Neural progenitor cell (in vitro differentiated cells): ENCODE measurements at regions not wholly inside any gene's neighbourhood (a gene's known extent, or its start where the extent isn't known, plus 50 kb on each side); places are given as distances from the start of the nearest gene placed in this dataset.
A peak's percentile ranks its signal among the peaks of the same experiment; 100 is the strongest.
"Not testable (repeated sequence)": the region's sequence is repeated elsewhere in the genome, so short reads cannot be mapped to it uniquely, and the experiment has no call there.

ENCODE experiments used
- DNase-seq: peaks from one replicate; pipeline ENCODE4 v3.0.0-alpha.2; 2016; ENCODE audit warnings: low spot score
- H2AFZ ChIP-seq: fragments of 200-600 bp; sonication (generic); replicated peaks from 2 replicates; pipeline ENCODE4 v1.6.1; 2016; ENCODE audit warnings: antibody characterized with exemption
- H3F3A ChIP-seq: fragments of 200-600 bp; sonication (generic); 2 replicates; pipeline ENCODE4 v1.6.1; 2016; ENCODE audit warnings: antibody characterized with exemption, low read depth
- H3K27ac ChIP-seq: fragments of 200-600 bp; sonication (generic); 2 replicates; pipeline ENCODE4 v1.5.1; 2016; ENCODE audit warnings: mild to moderate bottlenecking
- H3K27me3 ChIP-seq: fragments of 200-600 bp; sonication (generic); 2 replicates; pipeline ENCODE4 v1.6.1; 2016; ENCODE audit warnings: mild to moderate bottlenecking, moderate library complexity
- H3K36me3 ChIP-seq: fragments of 200-600 bp; sonication (generic); 2 replicates; pipeline ENCODE4 v1.5.1; 2016
- H3K4me1 ChIP-seq: fragments of 200-600 bp; sonication (generic); 2 replicates; pipeline ENCODE4 v1.6.1; 2016; ENCODE audit warnings: mixed run types
- H3K4me2 ChIP-seq: fragments of 200-600 bp; sonication (generic); 2 replicates; pipeline ENCODE4 v1.6.1; 2016
- H3K4me3 ChIP-seq: fragments of 200-600 bp; sonication (generic); 2 replicates; pipeline ENCODE4 v1.5.1; 2016
- H3K79me2 ChIP-seq: fragments of 200-600 bp; sonication (generic); 2 replicates; pipeline ENCODE4 v1.6.1; 2016; ENCODE audit warnings: low read depth
- H3K9ac ChIP-seq: fragments of 200-600 bp; sonication (generic); 2 replicates; pipeline ENCODE4 v1.6.1; 2016
- H3K9me3 ChIP-seq: fragments of 200-600 bp; sonication (generic); 2 replicates; pipeline ENCODE4 v1.5.1; 2016; ENCODE audit warnings: low read depth
- H4K20me1 ChIP-seq: fragments of 200-600 bp; sonication (generic); 2 replicates; pipeline ENCODE4 v1.6.1; 2016; ENCODE audit warnings: low read depth
- H3K27ac Mint-ChIP-seq: 3 replicates; pipeline ENCODE4 v1.8.0; 2021; ENCODE audit warnings: mixed read lengths
- H3K27me3 Mint-ChIP-seq: 2 replicates; pipeline ENCODE4 v1.8.0; 2022; ENCODE audit warnings: low read depth, mild to moderate bottlenecking, inconsistent platforms, moderate library complexity, mixed read lengths; ENCODE audit not compliant: insufficient read depth
- H3K36me3 Mint-ChIP-seq: 3 replicates; pipeline ENCODE4 v1.8.0; 2021; ENCODE audit warnings: mixed read lengths
- H3K4me1 Mint-ChIP-seq: 3 replicates; pipeline ENCODE4 v1.8.0; 2021; ENCODE audit warnings: mixed read lengths
- H3K4me3 Mint-ChIP-seq: 3 replicates; pipeline ENCODE4 v1.8.0; 2021; ENCODE audit warnings: mild to moderate bottlenecking, moderate library complexity, mixed read lengths
- H3K9me3 Mint-ChIP-seq: 3 replicates; pipeline ENCODE4 v1.8.0; 2020; ENCODE audit warnings: mixed read lengths

DNA sequence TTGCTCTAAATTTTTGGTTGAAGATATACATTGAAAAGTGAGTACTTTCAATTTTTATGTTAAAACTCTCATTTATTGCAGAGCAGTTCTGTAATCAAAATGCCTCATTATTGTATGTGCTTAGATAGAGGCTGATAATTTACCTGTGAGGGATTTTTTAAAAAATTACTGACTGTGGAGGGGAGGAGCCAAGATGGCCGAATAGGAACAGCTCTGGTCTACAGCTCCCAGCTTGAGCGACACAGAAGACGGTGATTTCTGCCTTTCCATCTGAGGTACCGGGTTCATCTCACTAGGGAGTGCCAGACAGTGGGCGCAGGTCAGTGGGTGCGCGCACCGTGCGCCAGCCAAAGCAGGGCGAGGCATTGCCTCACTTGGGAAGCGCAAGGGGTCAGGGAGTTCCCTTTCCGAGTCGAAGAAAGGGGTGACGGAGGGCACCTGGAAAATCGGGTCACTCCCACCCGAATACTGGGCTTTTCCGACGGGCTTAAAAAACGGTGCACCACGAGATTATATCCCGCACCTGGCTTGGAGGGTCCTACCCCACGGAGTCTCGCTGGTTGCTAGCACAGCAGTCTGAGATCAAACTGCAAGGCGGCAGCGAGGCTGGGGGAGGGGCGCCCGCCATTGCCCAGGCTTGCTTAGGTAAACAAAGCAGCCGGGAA, 89.4 kb downstream of the DDX11 start:
- H2AFZ ChIP-seq = peak overlapping the region; percentile 68
- H3K27me3 Mint-ChIP-seq, H3K36me3 Mint-ChIP-seq, H3K27ac ChIP-seq, H3K4me1 ChIP-seq, H3K79me2 ChIP-seq, H4K20me1 ChIP-seq, H3K9me3 Mint-ChIP-seq, H3F3A ChIP-seq, H3K9ac ChIP-seq, H3K36me3 ChIP-seq, H3K4me3 ChIP-seq, H3K9me3 ChIP-seq, H3K27me3 ChIP-seq, H3K4me3 Mint-ChIP-seq, H3K4me1 Mint-ChIP-seq, DNase-seq: not testable (repeated sequence)
- peak overlapping the region; percentile 45 for H3K4me2 ChIP-seq
- peak overlapping the region; percentile 78 for H3K27ac Mint-ChIP-seq

- DNase-seq, H3K4me1 Mint-ChIP-seq, H3K4me3 Mint-ChIP-seq, H3K4me2 ChIP-seq, H3K27ac Mint-ChIP-seq, H3K27ac ChIP-seq, H3K9ac ChIP-seq, H3K9me3 ChIP-seq, H3F3A ChIP-seq, H3K27me3 ChIP-seq, H3K36me3 Mint-ChIP-seq, H3K79me2 ChIP-seq, H4K20me1 ChIP-seq, H3K9me3 Mint-ChIP-seq, H3K36me3 ChIP-seq, H3K4me3 ChIP-seq, H3K27me3 Mint-ChIP-seq: not testable (repeated sequence)
- peaks cover 10% of the 10 kb centered on the region for H3K4me1 ChIP-seq
- H2AFZ ChIP-seq = peak overlapping the region; percentile 68
These were observed 100.6 kb downstream of the DDX11 start for GRCh38 chr12:31174293-31174692.

DNA sequence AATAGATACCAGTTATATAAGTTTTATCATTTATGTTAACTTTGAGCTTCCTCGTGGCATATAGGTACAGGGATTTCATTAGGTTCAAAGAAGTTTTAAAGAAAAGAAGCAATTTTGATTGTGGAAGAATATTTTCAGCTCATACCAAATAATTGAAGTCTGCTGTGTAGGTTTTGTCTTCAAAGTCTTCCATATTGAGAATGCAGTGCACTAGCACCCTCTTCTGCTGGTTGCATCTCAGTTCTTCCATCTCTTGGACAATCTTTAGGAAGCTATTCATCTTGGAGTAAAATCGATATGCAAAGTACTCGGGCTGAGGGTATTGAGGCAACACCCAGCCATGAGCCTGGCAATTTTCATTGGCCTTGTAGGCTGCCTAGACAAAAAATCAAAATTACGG, 103.9 kb downstream of the DDX11 start:
- not testable (repeated sequence) for H3F3A ChIP-seq, H3K4me2 ChIP-seq, DNase-seq, H3K27ac Mint-ChIP-seq, H3K36me3 Mint-ChIP-seq, H4K20me1 ChIP-seq, H3K9me3 ChIP-seq, H3K79me2 ChIP-seq, H3K4me3 ChIP-seq, H3K4me3 Mint-ChIP-seq, H3K36me3 ChIP-seq, H3K9me3 Mint-ChIP-seq, H3K27ac ChIP-seq, H3K4me1 Mint-ChIP-seq, H3K27me3 ChIP-seq, H3K27me3 Mint-ChIP-seq, H3K9ac ChIP-seq, H2AFZ ChIP-seq
- peaks cover 10% of the 10 kb centered on the region for H3K4me1 ChIP-seq

- H3K27me3 Mint-ChIP-seq, H3K9ac ChIP-seq, H3K4me1 Mint-ChIP-seq, H3K9me3 ChIP-seq, H3K9me3 Mint-ChIP-seq, H4K20me1 ChIP-seq, H3K27ac Mint-ChIP-seq, H3K4me3 Mint-ChIP-seq, DNase-seq, H3K4me2 ChIP-seq, H3K27me3 ChIP-seq, H3K27ac ChIP-seq, H2AFZ ChIP-seq, H3K36me3 ChIP-seq, H3K4me3 ChIP-seq, H3K36me3 Mint-ChIP-seq, H3K79me2 ChIP-seq, H3F3A ChIP-seq: not testable (repeated sequence)
- H3K4me1 ChIP-seq = peaks cover 10% of the 10 kb centered on the region
These were observed 105.2 kb downstream of the DDX11 start for GRCh38 chr12:31178875-31179274.

GRCh38 chr12:31179627-31180237, 106.1 kb downstream of the DDX11 start:
- not testable (repeated sequence) for H3K4me3 Mint-ChIP-seq, H3K4me3 ChIP-seq, H3K79me2 ChIP-seq, H2AFZ ChIP-seq, H3K9me3 Mint-ChIP-seq, H3F3A ChIP-seq, H3K36me3 ChIP-seq, H3K9ac ChIP-seq, H3K27ac ChIP-seq, H3K9me3 ChIP-seq, H3K4me1 ChIP-seq, H3K27me3 ChIP-seq, H3K36me3 Mint-ChIP-seq, H3K27ac Mint-ChIP-seq, H3K27me3 Mint-ChIP-seq, H4K20me1 ChIP-seq, H3K4me2 ChIP-seq, DNase-seq, H3K4me1 Mint-ChIP-seq

- not testable (repeated sequence) for H3K27ac ChIP-seq, H3F3A ChIP-seq, DNase-seq, H4K20me1 ChIP-seq, H3K27me3 ChIP-seq, H3K9me3 Mint-ChIP-seq, H3K36me3 ChIP-seq, H3K9ac ChIP-seq, H3K79me2 ChIP-seq, H3K4me2 ChIP-seq, H3K4me1 Mint-ChIP-seq, H3K4me3 ChIP-seq, H3K4me3 Mint-ChIP-seq, H3K36me3 Mint-ChIP-seq, H3K9me3 ChIP-seq, H3K27ac Mint-ChIP-seq, H3K4me1 ChIP-seq, H3K27me3 Mint-ChIP-seq, H2AFZ ChIP-seq
These were observed 108.9 kb downstream of the DDX11 start for GRCh38 chr12:31182571-31182970.

DNA sequence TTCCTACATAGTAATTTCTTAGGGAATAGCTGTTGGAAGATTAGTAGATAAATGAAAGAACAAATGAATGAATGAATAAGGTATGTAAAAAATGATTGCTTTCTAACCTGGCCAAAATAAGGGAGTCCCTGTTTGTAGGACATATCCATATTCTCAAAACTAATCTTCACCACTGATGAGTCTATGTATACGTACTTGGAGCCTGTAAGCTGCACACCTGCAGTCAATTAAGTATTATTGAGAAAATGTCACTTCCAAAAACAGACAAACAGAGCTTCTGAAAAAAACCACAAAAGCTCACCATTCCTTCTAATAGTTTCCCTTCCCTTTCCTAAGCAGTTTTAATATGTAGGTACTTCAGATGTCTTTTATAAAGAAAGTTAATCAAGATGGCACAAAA, 109.4 kb downstream of the DDX11 start:
- H2AFZ ChIP-seq, H4K20me1 ChIP-seq, H3K4me3 Mint-ChIP-seq, H3K9me3 Mint-ChIP-seq, H3K27ac ChIP-seq, H3K9ac ChIP-seq, H3K36me3 Mint-ChIP-seq, H3K27me3 ChIP-seq, H3K4me3 ChIP-seq, H3K27ac Mint-ChIP-seq, H3K79me2 ChIP-seq, H3K4me2 ChIP-seq, H3K9me3 ChIP-seq, H3F3A ChIP-seq, H3K36me3 ChIP-seq, H3K27me3 Mint-ChIP-seq, H3K4me1 Mint-ChIP-seq, DNase-seq, H3K4me1 ChIP-seq: not testable (repeated sequence)

GRCh38 chr12:31183899-31184298, 110.2 kb downstream of the DDX11 start:
- not testable (repeated sequence) for DNase-seq, H3K9me3 Mint-ChIP-seq, H3K4me3 ChIP-seq, H3F3A ChIP-seq, H3K9ac ChIP-seq, H2AFZ ChIP-seq, H3K79me2 ChIP-seq, H3K4me2 ChIP-seq, H3K9me3 ChIP-seq, H3K36me3 ChIP-seq, H3K27ac ChIP-seq, H3K27ac Mint-ChIP-seq, H3K27me3 Mint-ChIP-seq, H3K27me3 ChIP-seq, H4K20me1 ChIP-seq, H3K4me3 Mint-ChIP-seq, H3K4me1 ChIP-seq, H3K4me1 Mint-ChIP-seq, H3K36me3 Mint-ChIP-seq
